NCI-H1092 (cell line): ENCODE measurements at regions not wholly inside any gene's neighbourhood (a gene's known extent, or its start where the extent isn't known, plus 50 kb on each side); places are given as distances from the start of the nearest gene placed in this dataset.

Source experiments
- DNase-seq: peaks from one replicate; lab custom pipeline; 2025; lab: John Stamatoyannopoulos, UW

DNA sequence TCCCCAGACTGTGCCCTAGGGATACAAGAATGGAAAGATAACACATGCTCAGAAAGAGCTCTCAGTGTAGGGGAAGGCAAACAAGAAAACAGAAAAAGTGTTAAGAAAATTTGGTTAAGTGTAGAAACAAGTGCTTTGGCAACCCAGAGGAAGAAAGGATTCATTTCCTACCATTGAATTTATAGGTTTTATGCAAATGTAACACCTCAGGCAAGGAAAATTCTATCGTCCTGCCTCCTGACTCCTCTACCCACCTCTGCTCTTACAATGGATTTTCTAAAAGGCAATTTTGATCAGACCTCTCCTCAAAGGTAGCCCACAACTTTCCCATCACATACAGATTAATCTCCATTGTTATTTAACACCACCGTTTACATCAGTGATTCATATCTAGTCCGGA, 298.7 kb downstream of the RFC3 start:
- DNase-seq, result no peak

GRCh38 chr13:34124666-34125306, 306.8 kb downstream of the RFC3 start:
- peak; percentile 87 for DNase-seq

DNA sequence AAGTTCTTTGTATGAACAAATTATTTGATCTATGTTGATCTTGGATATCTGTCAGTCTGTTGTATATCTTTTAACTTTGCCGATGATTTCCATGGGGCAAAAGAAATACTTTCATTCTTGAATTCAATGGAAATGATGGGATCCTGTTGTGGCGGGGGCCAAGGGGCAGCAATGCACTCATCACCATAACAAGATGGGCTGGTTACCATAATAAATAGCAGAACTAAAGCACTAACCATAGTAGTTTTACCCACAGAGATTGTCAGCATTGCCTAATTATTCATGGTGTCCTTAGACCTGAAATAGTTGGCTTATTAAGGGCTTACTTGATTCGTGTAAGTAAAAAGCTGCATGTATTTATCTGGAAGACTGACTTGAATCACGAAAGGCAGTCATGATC, 309.6 kb downstream of the RFC3 start:
- DNase-seq, result no peak

- DNase-seq, result no peak
These were observed 310.7 kb downstream of the RFC3 start for GRCh38 chr13:34128661-34129060.

DNA sequence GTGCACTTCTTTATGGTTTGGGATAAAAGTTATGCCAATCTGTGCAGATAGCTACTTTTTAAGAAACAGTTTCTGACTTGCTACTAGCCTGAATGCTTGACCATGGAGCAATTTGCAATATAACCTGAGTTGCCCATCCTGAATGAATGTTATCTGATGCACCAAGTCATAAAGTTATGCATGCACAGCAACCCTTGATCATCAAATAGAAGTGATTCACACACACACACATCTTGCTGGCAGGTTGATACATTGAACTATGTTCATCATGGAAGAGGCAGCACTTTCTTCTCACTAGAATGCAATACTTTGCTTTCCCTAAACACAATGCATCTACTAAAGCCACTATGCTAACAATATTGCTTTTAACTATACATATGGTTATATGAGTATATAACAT, 311.5 kb downstream of the RFC3 start:
- no peak for DNase-seq

DNA sequence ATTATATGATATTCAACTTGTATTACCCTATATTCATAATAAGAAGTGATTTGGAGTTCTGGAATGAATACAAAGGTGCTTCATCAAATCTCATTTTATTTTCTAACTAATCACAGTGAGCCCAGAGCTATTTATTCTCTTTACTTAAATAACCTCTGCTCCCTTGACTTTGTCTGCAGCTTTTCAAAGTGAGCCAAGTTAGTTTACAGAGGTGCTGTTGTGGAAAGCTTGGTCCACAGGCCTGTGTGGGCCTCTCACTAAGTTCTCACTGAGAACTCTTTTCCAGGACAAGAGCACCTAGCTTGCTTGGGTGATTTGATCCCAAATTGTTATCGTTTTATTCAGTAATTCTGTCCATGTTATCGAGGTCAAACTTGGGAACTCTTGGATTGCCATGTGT, 319.3 kb downstream of the RFC3 start:
- no peak for DNase-seq

- DNase-seq, result no peak
These were observed 321.8 kb downstream of the RFC3 start for GRCh38 chr13:34139660-34140227.

- no peak for DNase-seq
These were observed 325.7 kb downstream of the RFC3 start for GRCh38 chr13:34143637-34144036.

GRCh38 chr13:34144142-34144541, 326.2 kb downstream of the RFC3 start:
- no peak for DNase-seq

DNA sequence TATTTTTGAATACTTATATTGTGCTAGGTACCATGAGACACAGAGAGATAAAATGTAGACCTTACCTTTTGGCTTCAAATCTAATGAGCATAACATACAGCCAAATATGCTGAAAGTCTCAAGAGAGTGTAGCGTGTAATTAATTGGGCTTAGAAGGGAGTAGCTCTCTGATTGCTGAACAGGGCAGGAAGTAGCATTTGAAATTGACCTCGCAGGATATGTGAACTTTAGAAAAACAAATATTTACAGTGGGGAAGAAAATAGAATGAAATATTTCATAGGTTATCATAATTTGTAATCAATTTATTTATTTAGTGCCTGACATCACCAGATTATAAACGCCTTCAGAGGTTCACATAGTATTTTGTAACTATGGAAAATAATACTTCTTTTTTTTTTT, 327.1 kb downstream of the RFC3 start:
- no peak for DNase-seq

- DNase-seq, result no peak
These were observed 330.4 kb downstream of the RFC3 start for GRCh38 chr13:34148359-34148758.

DNA sequence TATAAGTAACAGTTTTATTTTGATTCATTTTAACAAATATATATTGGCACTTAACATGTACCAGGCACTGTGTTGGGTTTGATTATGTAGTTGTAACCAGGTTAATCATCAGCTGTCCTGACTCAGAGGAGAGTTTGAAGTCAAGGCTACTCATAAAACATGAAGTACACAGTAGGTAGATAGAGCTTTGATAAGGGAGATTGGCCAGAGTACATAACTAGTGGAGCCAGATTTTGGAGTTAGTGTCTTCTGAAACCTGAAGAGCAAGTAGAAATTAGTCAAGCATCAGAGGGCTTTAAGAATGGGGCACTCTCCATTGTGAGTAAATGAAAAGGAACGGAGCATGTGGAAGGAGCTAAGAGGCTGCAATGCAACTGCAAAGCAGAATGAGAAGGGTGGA, 333.9 kb downstream of the RFC3 start:
- DNase-seq, result no peak

DNA sequence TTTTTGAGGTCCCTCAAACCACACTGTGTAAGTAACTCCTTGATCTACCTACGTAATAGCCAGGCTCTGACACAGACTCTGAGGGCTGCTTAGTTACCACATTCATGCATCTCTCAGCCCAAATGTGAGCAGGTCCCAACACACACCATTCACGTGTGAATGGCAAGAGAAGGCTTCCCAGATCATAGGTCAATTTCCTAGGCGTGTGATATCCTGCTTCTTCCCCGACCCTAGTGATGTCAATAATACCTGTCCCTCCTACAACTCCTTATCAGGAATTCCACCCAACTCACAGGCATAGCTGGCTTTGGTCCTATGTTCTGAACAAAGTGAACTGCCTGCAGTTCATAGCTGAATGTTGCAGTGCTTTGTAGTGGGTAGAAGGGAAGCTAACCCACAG, 334.5 kb downstream of the RFC3 start:
- DNase-seq, result no peak

DNA sequence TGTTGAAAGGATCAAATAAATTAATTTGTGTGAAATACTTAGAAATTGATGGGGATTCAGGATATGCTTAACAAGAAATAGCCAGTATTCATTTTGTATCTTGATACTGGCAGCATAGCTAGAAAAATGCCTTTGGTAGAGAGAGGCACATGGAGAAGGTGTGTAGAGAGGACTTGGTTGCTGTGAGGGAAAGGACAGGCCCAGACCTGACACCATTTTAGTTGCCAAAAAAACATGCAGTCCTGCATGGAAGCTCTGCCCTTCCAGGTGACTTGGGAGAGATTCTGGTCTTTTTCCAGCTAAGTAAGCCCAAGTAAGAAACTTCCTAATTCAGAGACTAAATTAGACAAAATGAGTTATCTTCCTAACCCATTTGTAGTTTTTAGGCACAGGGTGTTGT, 335.0 kb downstream of the RFC3 start:
- no peak for DNase-seq

- DNase-seq, result no peak
These were observed 335.7 kb downstream of the RFC3 start for GRCh38 chr13:34153428-34154180.

- DNase-seq, result no peak
These were observed 338.1 kb downstream of the RFC3 start for GRCh38 chr13:34155931-34156607.

DNA sequence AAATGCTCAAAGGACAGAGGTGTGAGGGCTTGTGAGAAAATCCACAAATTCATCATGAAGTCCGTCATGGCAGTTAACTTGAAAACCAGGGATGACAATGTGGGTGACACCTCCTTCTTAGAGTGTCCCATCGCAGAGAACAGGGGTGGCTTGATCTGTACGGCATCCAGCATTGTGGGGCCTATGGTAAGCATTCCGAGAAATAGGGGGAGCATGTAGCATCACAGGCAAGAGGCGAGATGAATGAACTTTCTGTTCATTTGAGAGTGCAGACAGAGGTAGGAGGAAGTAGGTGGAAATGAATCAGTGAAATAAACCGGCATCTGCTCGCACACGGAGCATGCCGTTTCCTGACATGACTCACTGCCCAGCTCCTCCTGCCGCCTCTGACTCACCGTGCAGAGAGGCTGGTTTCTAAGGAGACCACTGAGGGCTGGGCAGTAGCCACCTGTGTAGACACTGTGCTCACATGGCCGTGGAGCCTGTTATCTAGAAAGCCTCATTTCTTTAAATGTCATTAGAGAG, 339.0 kb downstream of the RFC3 start:
- peak; percentile 67 for DNase-seq

- DNase-seq, result no peak
These were observed 342.0 kb downstream of the RFC3 start for GRCh38 chr13:34159946-34160345.

DNA sequence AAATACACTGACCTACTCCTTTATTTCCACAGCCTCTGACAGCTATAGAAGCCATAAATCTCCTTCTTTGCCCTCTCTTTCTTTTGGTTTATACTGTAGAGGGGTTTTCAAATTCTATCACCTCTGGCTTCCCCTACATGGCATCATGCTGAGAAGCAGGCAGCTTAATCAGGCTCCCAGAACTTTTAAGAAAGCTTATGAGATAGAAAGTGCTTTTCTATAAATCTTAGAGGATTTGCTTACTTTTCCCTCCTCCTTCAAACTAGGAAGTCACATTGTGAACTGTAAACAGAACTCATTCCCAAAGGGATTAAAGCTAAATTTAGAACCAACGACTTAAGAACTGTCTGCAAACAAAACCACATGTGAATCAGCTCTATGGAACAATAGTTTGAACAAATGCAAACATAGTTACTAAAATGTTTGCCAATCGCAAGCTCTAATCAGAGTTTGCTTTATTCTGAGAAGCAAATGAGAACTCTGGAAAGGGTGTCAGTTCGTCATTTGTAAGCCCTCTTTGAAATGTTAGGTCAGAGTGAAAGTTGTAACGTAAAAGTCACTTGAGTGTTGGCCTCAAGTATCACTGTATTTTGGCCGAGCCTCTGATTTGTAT, 344.1 kb downstream of the RFC3 start:
- peak; percentile 2 for DNase-seq

- no peak for DNase-seq
These were observed 344.6 kb downstream of the RFC3 start for GRCh38 chr13:34162544-34162933.

- no peak for DNase-seq
These were observed 346.6 kb downstream of the RFC3 start for GRCh38 chr13:34164582-34164981.

DNA sequence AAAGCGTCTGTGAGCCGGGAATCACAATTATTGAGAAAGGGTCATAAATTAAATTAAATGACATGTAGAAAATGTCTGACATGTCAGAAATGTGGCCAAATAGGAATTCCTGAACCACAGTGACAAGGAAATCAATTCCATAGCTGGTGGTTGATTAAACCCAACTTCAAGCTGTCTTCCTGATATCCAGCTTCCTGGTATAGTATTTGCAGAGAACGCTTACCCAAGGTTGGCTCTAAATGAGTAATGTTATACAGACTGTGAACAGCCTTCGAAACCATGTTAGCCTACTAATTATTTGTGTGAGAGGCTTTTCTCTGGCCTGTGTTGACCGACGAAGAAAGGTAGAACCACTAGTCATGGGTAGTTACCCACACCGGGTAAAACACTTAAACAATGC, 347.2 kb downstream of the RFC3 start:
- no peak for DNase-seq
